ENCODE measurements at regions not wholly inside any gene's neighbourhood (a gene's known extent, or its start where the extent isn't known, plus 50 kb on each side); places are given as distances from the start of the nearest gene placed in this dataset.

GRCh38 chr12:107435072-107435471, 250.5 kb upstream of the PWP1 start:
- TF ChIP-seq CTCF (IDR thresholded peaks at IDR 0.05) = no peak
- no peak for TF ChIP-seq POLR2A (IDR thresholded peaks at IDR 0.05)

All from Peyer's patch (tissue), 4 donors.